PC-3 (cell line): ENCODE measurements at regions not wholly inside any gene's neighbourhood (a gene's known extent, or its start where the extent isn't known, plus 50 kb on each side); places are given as distances from the start of the nearest gene placed in this dataset.

Source experiments
- ATAC-seq: fragments of 200-7000 bp; cut with Tn5 transposase; 2 replicates; pipeline ENCODE4 v1.9.1; 2020; ENCODE audit warnings: mild to moderate bottlenecking, moderate library complexity
- BruUV-seq: library from RNA; stranded (reverse); fragments of 400-500 nt; replicated peaks from 2 replicates; lab custom pipeline; 2021; lab: Mats Ljungman, UMichigan
- CTCF ChIA-PET: fragments of 300-600 bp; sonication (Branson Sonifier 250); formaldehyde crosslinking; loops from one replicate; lab custom pipeline; 2022; ENCODE audit warnings: antibody characterized with exemption; lab: Charles Lee
- POLR2A ChIA-PET: fragments of 300-600 bp; sonication (Branson Sonifier 250); formaldehyde crosslinking; loops from one replicate; lab custom pipeline; 2022; ENCODE audit warnings: antibody characterized with exemption; ENCODE audit not compliant: unreplicated experiment; lab: Charles Lee
- DNase-seq: peaks from one replicate; pipeline ENCODE4 v3.0.0-alpha.2; 2015
- H2AFZ ChIP-seq: fragments of 300-600 bp; sonication (generic); 2 replicates; pipeline ENCODE4 v1.6.0; 2016; ENCODE audit warnings: antibody characterized with exemption, low read length
- H3F3A ChIP-seq: fragments of 300-600 bp; sonication (generic); one replicate; pipeline ENCODE4 v1.6.0; 2017; ENCODE audit warnings: antibody characterized with exemption, low read length, control low read depth, mild to moderate bottlenecking; ENCODE audit not compliant: unreplicated experiment
- H3K27ac ChIP-seq: fragments of 300-600 bp; sonication (generic); 2 replicates; pipeline ENCODE4 v1.5.1; 2016; ENCODE audit warnings: mild to moderate bottlenecking, low read length
- H3K27me3 ChIP-seq: fragments of 300-600 bp; sonication (generic); 2 replicates; pipeline ENCODE4 v1.6.1; 2016; ENCODE audit warnings: low read length, mixed read lengths
- H3K36me3 ChIP-seq: fragments of 300-600 bp; sonication (generic); 2 replicates; pipeline ENCODE4 v1.6.1; 2016; ENCODE audit warnings: low read depth, mixed run types, low read length, mixed read lengths
- H3K4me1 ChIP-seq: fragments of 300-600 bp; sonication (generic); 2 replicates; pipeline ENCODE4 v1.5.1; 2016; ENCODE audit warnings: low read length; ENCODE audit not compliant: insufficient read depth
- H3K4me2 ChIP-seq: fragments of 300-600 bp; sonication (generic); 2 replicates; pipeline ENCODE4 v1.6.0; 2016; ENCODE audit warnings: low read length
- H3K4me3 ChIP-seq: fragments of 300-600 bp; sonication (generic); 2 replicates; pipeline ENCODE4 v1.5.1; 2016; ENCODE audit warnings: mild to moderate bottlenecking, low read length, mixed read lengths
- H3K79me2 ChIP-seq: fragments of 300-600 bp; sonication (generic); 2 replicates; pipeline ENCODE4 v1.6.1; 2017; ENCODE audit warnings: low read length, mixed read lengths
- H3K9ac ChIP-seq: fragments of 300-600 bp; sonication (generic); 2 replicates; pipeline ENCODE4 v1.6.0; 2016; ENCODE audit warnings: mild to moderate bottlenecking, low read length
- H3K9me2 ChIP-seq: fragments of 300-600 bp; sonication (generic); replicated peaks from 2 replicates; pipeline ENCODE4 v1.6.1; 2016; ENCODE audit warnings: mixed run types, low read length, mixed read lengths
- H3K9me3 ChIP-seq: fragments of 300-600 bp; sonication (generic); 2 replicates; pipeline ENCODE4 v1.6.1; 2016; ENCODE audit warnings: low read length, mixed read lengths
- H4K20me1 ChIP-seq: fragments of 300-600 bp; sonication (generic); 2 replicates; pipeline ENCODE4 v1.6.1; 2016; ENCODE audit warnings: low read length, mixed read lengths
- EZH2 ChIP-seq: fragments of 300-600 bp; sonication (generic); IDR thresholded peaks from one replicate; pipeline ENCODE4 v1.6.1; 2017; ENCODE audit warnings: antibody characterized with exemption, mild to moderate bottlenecking, low read length; ENCODE audit not compliant: unreplicated experiment
- EZH2phosphoT487 ChIP-seq: fragments of 300-600 bp; sonication (generic); IDR thresholded peaks from 2 replicates; pipeline ENCODE4 v1.6.1; 2018; ENCODE audit warnings: mild to moderate bottlenecking, antibody characterized with exemption, low read length, borderline replicate concordance
- intact Hi-C: fragments of 100-400 bp; cut with micrococcal nuclease; formaldehyde crosslinking; loops from 2 replicates; pipeline ENCODE4 v1.9.0; 2023
- TF ChIP-seq, protein P1 (sequence below): fragments of 300-600 bp; sonication (generic); conservative IDR thresholded peaks from 2 replicates; pipeline ENCODE4 v1.5.1; 2017; ENCODE audit warnings: antibody characterized with exemption, low read depth, mild to moderate bottlenecking, low read length

DNA sequence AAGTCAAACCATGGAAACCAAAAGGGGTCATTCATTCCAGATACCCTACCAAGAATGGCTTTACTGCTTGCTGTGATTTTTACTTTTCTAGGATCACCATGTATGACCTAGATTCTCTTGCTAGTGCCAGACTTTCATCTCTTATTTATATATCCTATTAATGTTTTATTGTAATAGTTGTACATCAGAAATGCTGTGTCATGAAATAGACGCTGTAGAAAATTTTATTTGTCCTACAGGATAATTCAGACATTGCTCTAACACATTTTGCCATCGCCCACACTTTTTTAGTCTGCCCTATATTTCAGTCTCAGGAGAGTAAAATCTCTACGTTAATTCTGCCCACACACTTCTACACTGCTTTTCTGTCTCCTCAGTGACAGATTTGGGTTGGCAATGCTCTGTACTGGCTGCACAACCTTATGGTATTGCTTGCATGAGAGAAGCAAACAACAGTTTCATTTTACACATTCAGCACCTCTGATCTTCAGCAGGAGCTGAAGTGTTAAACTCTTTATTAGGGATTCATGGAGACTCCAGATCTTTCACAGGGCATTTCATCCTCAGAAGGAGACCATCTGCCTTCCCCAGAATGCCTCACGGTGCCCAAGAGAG, 871.8 kb upstream of the CHAC2 start:
- Histone ChIP-seq H3K27me3 (no peaks in the 10 kb centered on the region), H3K9me2 (no peaks in the 10 kb centered on the region), H3K4me2 (no peak overlapping the region), H3K36me3 (no peaks in the 10 kb centered on the region; the same call in 1 of the 2 replicates), H3K9me3 (peaks cover 9% of the 10 kb centered on the region; the same call in 1 of the 2 replicates), H3F3A (no peaks in the 10 kb centered on the region), H4K20me1 (no peaks in the 10 kb centered on the region), H3K9ac (no peak overlapping the region), H3K4me3 (no peak overlapping the region), H3K79me2 (no peaks in the 10 kb centered on the region), H3K27ac (no peak overlapping the region), H2AFZ (0 out of 2 replicates have a peak overlapping the region, but pooled peaks have one; percentile 15), H3K4me1 (no peaks in the 10 kb centered on the region)
- no TSS peak for BruUV-seq
- POLR2A ChIA-PET = no interaction called here
- ATAC-seq = no peak
- TF ChIP-seq, protein P1, sequence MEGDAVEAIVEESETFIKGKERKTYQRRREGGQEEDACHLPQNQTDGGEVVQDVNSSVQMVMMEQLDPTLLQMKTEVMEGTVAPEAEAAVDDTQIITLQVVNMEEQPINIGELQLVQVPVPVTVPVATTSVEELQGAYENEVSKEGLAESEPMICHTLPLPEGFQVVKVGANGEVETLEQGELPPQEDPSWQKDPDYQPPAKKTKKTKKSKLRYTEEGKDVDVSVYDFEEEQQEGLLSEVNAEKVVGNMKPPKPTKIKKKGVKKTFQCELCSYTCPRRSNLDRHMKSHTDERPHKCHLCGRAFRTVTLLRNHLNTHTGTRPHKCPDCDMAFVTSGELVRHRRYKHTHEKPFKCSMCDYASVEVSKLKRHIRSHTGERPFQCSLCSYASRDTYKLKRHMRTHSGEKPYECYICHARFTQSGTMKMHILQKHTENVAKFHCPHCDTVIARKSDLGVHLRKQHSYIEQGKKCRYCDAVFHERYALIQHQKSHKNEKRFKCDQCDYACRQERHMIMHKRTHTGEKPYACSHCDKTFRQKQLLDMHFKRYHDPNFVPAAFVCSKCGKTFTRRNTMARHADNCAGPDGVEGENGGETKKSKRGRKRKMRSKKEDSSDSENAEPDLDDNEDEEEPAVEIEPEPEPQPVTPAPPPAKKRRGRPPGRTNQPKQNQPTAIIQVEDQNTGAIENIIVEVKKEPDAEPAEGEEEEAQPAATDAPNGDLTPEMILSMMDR = no peak
- TF ChIP-seq EZH2 = no peak
- no peak for TF ChIP-seq EZH2phosphoT487
- intact Hi-C loops = no loop called here
- CTCF ChIA-PET = no interaction called here
- DNase-seq = no peak

DNA sequence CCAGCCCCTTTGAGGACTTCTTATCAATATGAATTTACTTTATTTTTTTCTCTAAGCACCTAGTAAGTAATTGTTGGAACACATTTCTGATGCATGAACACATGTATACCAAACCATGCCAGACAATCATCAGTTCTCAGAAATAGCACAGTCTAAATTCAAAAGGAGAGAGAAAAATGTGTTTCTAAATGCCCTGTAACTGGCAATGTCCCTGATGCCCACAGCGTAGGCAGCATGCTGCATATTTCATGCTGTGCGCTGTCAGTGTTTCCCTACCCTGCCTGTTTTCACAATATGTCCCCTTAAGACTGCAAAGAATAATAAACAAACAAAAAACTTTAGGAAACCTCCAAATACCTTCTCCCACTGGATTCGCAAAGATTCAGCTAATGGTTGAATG, 881.0 kb upstream of the CHAC2 start:
- Histone ChIP-seq H4K20me1 (no peaks in the 10 kb centered on the region), H3K4me3 (no peak overlapping the region), H3F3A (no peaks in the 10 kb centered on the region), H3K4me2 (no peak overlapping the region), H3K27me3 (no peaks in the 10 kb centered on the region), H3K9ac (no peak overlapping the region), H2AFZ (no peak overlapping the region), H3K9me3 (no peaks in the 10 kb centered on the region), H3K9me2 (no peaks in the 10 kb centered on the region), H3K27ac (no peak overlapping the region), H3K36me3 (no peaks in the 10 kb centered on the region), H3K4me1 (peaks cover 11% of the 10 kb centered on the region), H3K79me2 (no peaks in the 10 kb centered on the region)
- ChIA-PET POLR2A (no interaction called here), CTCF (no interaction called here)
- TF ChIP-seq, protein P1 = no peak
- TF ChIP-seq EZH2phosphoT487 (no peak), EZH2 (no peak)
- ATAC-seq (no peak), DNase-seq (no peak)
- no TSS peak for BruUV-seq
- intact Hi-C loops = no loop called here

DNA sequence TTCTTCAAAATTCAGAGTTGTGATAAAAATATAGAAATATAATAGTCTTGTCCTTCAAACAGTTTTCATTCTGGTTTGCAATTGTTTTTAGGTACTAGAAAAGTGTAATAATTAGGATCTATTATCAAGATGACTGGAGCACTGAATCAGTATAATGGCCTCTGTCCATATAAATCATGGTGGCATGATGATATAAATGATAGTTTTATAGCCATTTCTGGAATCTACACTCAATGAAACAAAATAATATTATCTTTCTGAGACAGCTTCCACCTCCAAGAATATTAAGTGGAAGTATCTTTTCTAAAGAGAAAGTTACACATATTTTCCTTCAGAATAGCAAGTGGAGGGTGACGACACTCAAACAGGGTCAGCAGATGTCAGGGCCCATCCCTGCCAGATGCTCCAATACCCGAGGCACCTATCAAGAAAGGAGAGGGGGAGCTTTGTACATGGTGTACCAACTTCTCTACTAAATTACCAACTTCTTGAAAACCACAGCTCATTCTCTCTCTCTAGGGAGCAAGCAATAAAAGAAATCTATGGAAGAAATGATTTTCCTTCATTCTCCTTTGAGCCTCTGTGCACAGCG, 882.7 kb upstream of the CHAC2 start:
- H4K20me1 ChIP-seq = no peaks in the 10 kb centered on the region
- POLR2A ChIA-PET = interaction anchor here (0.6 kb wide), 1 partner anchor 27 kb away, joined by 5 read pairs; no protein-coding TSS in a partner anchor
- intact Hi-C loops = no loop called here
- no peaks in the 10 kb centered on the region for H3K36me3 ChIP-seq
- BruUV-seq = no TSS peak
- H3K27ac ChIP-seq = no peak overlapping the region
- CTCF ChIA-PET = no interaction called here
- ATAC-seq (no peak), DNase-seq (no peak)
- H3K4me3 ChIP-seq = no peak overlapping the region
- H3K79me2 ChIP-seq = no peaks in the 10 kb centered on the region
- no peaks in the 10 kb centered on the region for H3K9me2 ChIP-seq
- peaks cover 23% of the 10 kb centered on the region for H3K4me1 ChIP-seq
- no peak overlapping the region for H3K9ac ChIP-seq
- no peaks in the 10 kb centered on the region for H3F3A ChIP-seq
- H3K4me2 ChIP-seq = no peak overlapping the region
- TF ChIP-seq, protein P1 = no peak
- no peak for TF ChIP-seq EZH2
- H3K27me3 ChIP-seq = no peaks in the 10 kb centered on the region
- no peak overlapping the region for H2AFZ ChIP-seq
- H3K9me3 ChIP-seq = no peaks in the 10 kb centered on the region
